GM10248 (cell line): ENCODE measurements at regions not wholly inside any gene's neighbourhood (a gene's known extent, or its start where the extent isn't known, plus 50 kb on each side); places are given as distances from the start of the nearest gene placed in this dataset.

Experiments
- CTCF ChIA-PET: fragments of 300-600 bp; sonication (Branson Sonifier 250); formaldehyde crosslinking; extraction: SDS; loops from one replicate; lab custom pipeline; 2021; ENCODE audit warnings: antibody characterized with exemption; lab: Yijun Ruan, JAX
- POLR2A ChIA-PET: fragments of 350-650 bp; sonication (Branson Sonifier 250); formaldehyde crosslinking; extraction: SDS; loops from one replicate; lab custom pipeline; 2020; ENCODE audit warnings: antibody characterized with exemption; lab: Yijun Ruan, JAX
- DNase-seq: peaks from one replicate; pipeline ENCODE4 v3.0.0; 2012; ENCODE audit errors: extremely low spot score
- TF ChIP-seq, protein P1 (sequence below): IDR thresholded peaks from 2 replicates; pipeline ENCODE4 v1.5.1; 2012; ENCODE audit warnings: mild to moderate bottlenecking, low read depth; ENCODE audit errors: extremely low read depth, missing control alignments, control extremely low read depth

DNA sequence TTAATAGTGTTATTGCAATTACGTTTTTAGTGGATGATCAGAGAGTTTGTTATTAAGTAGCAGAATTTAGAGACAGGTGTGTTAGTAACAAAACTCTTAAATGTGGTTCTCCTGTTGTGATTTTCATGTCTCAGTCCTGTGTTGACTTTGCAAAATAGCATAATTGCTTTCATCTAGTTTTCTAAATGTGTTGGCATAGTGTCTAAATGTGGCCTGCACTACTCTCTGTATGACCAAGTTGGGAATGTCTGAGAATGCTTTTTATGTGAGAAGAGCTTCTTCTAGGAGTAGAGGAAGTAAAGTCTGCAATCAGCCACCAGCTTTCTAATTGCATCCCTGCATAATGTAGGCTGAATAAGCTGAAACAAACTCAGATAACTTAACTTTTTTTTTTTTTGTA is 158.6 kb upstream of the FAT1 start:
- POLR2A ChIA-PET = no interaction called here

DNA sequence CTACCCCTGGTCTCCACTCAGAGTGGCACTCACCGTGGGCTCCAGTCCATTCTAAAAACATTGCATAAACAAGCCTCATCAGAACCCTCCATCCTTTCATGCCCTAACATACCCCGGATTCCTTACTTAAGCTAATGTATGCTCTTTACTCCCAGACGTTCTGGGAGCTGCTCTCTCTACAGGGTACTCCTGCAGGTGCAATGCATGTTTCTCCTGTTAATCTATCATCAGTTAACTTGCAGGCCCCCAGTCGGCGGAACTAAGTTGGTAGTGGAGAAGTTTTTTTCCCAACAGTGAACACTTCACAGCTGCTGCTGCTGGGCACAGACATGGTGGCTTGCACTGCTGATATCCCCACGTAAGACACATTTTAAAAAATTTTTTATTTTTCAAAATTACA is 161.6 kb upstream of the FAT1 start:
- ChIA-PET CTCF (interaction anchor here (0.8 to 1.2 kb wide), 2 partner anchors 10 to 16 kb away, joined by 3 read pairs; no protein-coding TSS in a partner anchor), POLR2A (no interaction called here)
- TF ChIP-seq, protein P1, sequence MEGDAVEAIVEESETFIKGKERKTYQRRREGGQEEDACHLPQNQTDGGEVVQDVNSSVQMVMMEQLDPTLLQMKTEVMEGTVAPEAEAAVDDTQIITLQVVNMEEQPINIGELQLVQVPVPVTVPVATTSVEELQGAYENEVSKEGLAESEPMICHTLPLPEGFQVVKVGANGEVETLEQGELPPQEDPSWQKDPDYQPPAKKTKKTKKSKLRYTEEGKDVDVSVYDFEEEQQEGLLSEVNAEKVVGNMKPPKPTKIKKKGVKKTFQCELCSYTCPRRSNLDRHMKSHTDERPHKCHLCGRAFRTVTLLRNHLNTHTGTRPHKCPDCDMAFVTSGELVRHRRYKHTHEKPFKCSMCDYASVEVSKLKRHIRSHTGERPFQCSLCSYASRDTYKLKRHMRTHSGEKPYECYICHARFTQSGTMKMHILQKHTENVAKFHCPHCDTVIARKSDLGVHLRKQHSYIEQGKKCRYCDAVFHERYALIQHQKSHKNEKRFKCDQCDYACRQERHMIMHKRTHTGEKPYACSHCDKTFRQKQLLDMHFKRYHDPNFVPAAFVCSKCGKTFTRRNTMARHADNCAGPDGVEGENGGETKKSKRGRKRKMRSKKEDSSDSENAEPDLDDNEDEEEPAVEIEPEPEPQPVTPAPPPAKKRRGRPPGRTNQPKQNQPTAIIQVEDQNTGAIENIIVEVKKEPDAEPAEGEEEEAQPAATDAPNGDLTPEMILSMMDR = no peak
- no peak for DNase-seq

More for the DNA sequence above, 158.6 kb upstream of the FAT1 start:
- CTCF ChIA-PET = interaction anchor here (1.5 kb wide), 1 partner anchor 21 kb away, joined by 3 read pairs; no protein-coding TSS in a partner anchor
- TF ChIP-seq, protein P1 = no peak
- no peak for DNase-seq

DNA sequence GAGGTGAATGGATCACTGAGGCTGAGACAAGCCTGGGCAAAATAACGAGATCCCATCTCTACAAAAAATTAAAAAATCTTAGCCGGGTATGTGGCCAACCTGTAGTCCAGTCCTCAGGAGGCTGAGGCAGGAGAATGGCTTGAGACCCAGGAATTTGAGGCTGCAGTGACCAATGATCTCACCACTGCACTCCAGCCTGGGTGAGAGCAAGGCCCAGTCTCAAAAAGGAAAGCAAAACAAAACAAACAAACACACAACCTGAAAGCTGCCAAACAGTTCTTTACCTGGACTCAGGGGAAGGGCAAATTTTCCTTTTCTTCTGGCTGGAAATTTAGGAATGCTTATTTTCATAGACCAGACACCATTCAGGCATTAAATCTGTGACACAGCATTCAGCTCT is 163.1 kb upstream of the FAT1 start:
- TF ChIP-seq, protein P1 = no peak
- POLR2A ChIA-PET = no interaction called here
- CTCF ChIA-PET = no interaction called here
- DNase-seq = no peak

DNA sequence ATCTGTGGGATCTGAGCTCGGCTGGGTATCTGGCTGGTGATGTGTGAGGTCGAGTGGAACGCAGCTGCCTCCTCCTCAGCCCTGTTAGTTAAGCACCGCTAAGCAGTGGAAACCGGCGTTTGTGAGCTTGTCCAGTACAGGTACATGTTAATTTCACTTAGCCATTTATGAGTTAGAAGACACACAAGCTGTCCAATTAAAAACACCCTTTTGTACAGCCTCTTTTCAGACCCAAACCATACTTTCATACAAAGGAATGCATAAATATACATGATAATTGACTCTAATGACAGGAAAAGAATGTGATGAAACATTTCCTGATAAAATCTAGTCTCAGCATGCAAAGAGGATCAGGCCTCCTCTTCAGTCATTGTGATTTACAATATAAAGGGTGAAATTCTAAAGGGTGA is 163.6 kb upstream of the FAT1 start:
- TF ChIP-seq, protein P1 = no peak
- CTCF ChIA-PET = no interaction called here
- POLR2A ChIA-PET = no interaction called here
- no peak for DNase-seq

DNA sequence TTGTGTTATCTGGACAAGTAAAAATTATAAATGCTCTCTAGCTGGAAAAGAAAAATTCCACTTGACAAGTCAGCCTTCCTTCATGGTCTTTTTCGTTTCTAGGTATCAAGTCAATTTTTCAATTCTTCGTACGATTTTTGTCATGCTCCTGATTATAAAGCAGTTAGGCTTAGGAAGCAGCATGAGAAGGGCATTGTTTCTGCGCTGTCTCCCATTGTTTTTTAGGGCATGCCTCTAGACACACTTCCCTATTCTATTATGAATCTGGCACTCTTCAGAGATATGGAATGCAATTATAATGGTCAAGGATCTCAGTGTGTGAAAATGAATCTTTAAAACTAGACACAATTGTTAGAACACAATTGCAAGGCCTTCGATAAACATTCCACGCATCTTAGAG is 164.1 kb upstream of the FAT1 start:
- POLR2A ChIA-PET = no interaction called here
- CTCF ChIA-PET = no interaction called here
- DNase-seq = no peak

DNA sequence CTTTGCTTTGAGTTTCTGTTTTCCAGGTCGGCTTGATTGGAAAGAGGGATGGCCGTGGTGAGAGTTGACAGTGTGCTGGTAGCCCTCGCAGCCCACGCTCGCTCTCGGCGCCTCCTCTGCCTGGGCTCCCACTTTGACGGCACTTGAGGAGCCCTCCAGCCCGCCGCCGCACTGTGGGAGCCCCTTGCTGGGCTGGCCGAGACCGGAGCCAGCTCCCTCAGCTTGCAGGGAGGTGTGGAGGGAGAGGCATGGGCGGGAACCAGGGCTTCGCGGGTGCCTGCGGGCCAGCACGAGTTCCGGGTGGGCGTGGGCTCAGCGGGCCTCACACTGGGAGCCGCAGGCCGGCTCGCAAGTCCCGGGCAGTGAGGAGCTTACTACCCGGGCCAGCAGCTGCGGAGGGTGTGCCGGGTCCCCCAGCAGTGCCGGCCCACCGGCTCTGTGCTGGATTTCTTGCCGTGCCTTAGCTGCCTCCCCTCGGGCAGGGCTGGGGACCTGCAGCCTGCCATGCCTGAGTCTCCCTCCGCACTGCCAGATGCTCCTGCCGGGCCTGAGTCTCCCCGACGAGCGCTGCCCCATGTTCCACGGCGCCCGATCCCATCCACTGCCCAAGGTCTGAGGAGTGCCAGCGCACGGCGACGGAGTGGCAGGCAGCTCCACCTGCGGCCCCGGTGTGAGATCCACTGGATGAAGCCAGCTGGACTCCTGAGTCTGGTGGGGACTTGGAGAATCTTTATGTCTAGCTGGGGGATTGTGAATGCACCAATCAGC is 166.4 kb upstream of the FAT1 start:
- no peak for DNase-seq
- ChIA-PET POLR2A (no interaction called here), CTCF (no interaction called here)
- TF ChIP-seq, protein P1 = no peak

More for the DNA sequence above, 164.1 kb upstream of the FAT1 start:
- TF ChIP-seq, protein P1 = no peak
